ENCODE measurements at regions not wholly inside any gene's neighbourhood (a gene's known extent, or its start where the extent isn't known, plus 50 kb on each side); places are given as distances from the start of the nearest gene placed in this dataset.

DNA sequence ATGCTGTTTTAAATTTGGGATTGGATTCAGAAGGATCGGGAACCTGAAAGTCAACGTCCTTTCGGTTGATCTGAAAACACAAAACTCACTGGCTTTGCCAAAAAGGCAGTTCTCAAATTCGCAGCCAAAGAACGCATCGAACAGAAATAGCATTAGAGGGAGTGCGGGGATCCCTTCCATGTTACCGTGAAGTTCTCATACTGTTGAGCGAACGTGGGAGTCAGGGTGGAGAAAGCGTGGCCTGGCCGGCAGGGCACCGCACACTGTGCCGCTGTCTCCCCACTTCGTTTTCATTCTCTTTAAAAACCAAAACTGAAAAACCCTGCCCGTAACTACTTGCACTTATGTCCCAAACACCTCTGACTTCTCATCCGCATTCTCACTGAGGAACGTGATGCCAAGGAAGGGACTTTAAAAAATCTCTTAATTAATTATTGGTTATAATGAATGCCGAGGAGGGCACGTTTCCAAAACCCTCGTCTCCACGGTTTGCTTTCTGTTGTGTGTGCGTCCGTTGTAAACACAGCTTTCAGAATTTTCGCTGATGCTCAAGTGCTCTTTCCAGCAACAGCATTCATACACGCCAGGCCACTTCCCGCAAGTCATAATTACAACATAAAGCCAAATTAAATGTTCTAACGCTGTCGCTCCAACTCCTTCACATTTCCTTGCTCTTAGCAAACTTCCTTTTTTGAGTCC lies 60.9 kb upstream of the TWIST2 start:
- peak overlapping the region; percentile 43 for H3K4me3 ChIP-seq (replicated peaks; ENCODE audit: low read depth, low read length)
- DNase-seq (ENCODE audit: extremely low read depth, low read depth) = no peak
- TF ChIP-seq, protein P1, sequence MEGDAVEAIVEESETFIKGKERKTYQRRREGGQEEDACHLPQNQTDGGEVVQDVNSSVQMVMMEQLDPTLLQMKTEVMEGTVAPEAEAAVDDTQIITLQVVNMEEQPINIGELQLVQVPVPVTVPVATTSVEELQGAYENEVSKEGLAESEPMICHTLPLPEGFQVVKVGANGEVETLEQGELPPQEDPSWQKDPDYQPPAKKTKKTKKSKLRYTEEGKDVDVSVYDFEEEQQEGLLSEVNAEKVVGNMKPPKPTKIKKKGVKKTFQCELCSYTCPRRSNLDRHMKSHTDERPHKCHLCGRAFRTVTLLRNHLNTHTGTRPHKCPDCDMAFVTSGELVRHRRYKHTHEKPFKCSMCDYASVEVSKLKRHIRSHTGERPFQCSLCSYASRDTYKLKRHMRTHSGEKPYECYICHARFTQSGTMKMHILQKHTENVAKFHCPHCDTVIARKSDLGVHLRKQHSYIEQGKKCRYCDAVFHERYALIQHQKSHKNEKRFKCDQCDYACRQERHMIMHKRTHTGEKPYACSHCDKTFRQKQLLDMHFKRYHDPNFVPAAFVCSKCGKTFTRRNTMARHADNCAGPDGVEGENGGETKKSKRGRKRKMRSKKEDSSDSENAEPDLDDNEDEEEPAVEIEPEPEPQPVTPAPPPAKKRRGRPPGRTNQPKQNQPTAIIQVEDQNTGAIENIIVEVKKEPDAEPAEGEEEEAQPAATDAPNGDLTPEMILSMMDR (IDR thresholded peaks at IDR 0.05; ENCODE audit: low read depth, low read length, missing control alignments) = no peak

DNA sequence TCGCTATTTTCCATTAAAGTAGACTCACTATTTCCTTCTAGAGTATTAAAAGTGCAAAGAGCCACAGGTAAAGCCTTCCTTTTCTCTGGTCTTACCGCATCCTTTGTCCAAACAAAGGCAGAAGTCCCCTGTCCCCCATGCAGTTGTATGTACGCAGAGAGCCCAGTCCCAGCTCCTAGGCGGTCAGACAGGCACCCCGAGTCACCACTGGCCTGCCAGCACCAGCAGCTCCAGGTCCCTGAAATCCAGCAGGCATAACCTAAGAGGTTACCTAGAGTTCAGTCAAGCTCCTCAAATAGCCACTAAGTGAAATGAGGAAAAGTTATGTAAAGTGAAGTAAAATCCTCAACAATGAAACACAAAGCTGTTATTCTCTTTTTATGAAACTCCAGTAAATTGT lies 60.4 kb upstream of the TWIST2 start:
- H3K4me3 ChIP-seq (replicated peaks; ENCODE audit: low read depth, low read length) = peak overlapping the region; percentile 43
- no peak for DNase-seq (ENCODE audit: extremely low read depth, low read depth)
- TF ChIP-seq, protein P1 (IDR thresholded peaks at IDR 0.05; ENCODE audit: low read depth, low read length, missing control alignments) = no peak

DNA sequence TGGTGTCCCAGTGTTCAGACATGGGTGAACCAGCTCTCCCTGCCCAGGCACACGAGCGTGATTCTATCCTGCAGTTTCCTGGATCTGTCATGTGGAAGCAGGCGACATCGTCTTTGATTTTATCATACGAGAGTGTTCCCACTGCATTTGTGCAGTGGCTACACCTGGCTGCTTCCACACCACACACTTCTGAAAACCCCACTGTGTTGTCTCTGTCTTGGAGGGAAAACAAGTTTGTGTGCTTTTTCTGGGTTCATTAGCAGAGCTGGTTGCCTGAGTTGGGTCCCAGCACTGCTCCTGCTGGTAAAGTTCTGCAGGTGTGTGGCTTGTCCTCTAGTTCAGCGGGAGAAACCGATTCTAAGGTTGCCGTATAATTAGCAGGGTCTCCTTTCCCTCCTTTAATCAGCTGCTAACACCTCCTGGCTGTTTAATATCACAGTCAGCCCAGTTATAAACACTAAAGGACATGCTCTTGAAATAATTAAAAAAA lies 58.5 kb upstream of the TWIST2 start:
- peak overlapping the region; percentile 43 for H3K4me3 ChIP-seq (replicated peaks; ENCODE audit: low read depth, low read length)
- DNase-seq (ENCODE audit: extremely low read depth, low read depth) = no peak
- TF ChIP-seq, protein P1 (IDR thresholded peaks at IDR 0.05; ENCODE audit: low read depth, low read length, missing control alignments) = no peak

DNA sequence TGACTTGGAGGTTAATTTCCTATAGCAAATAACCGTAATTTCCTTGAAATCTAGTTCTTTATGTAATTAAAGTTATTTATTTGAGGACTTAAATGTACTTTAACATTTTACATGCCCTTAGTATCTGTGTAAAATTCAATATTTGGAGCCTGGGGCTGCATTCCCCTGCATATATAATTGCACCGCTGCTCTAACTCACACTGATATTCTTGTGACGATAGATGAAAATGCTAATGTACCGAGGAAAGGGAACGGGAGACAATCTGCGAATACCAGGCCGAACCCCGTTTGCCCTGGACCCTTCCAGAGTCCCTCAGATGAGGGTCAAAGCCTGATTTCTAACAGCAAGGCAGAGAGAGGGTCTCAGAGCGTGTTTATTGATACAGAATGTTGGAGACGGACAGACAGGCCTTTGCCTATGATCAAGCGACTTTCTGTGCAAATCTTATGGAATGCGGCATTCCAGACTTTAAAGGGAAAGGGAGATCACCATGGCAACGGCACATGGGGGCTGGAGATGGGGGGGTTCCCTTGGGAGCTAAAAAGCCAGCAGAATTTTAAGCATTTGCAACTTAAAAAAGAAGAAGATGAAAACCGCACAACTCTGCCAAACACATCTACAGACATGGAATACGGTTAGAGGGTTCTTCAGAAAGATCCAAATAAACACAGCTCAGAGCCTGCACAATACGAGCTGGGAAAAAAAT lies 57.6 kb upstream of the TWIST2 start:
- peak; percentile 52 for DNase-seq (ENCODE audit: extremely low read depth, low read depth)
- TF ChIP-seq, protein P1 (IDR thresholded peaks at IDR 0.05; ENCODE audit: low read depth, low read length, missing control alignments) = no peak
- peak overlapping the region; percentile 43 for H3K4me3 ChIP-seq (replicated peaks; ENCODE audit: low read depth, low read length)

DNA sequence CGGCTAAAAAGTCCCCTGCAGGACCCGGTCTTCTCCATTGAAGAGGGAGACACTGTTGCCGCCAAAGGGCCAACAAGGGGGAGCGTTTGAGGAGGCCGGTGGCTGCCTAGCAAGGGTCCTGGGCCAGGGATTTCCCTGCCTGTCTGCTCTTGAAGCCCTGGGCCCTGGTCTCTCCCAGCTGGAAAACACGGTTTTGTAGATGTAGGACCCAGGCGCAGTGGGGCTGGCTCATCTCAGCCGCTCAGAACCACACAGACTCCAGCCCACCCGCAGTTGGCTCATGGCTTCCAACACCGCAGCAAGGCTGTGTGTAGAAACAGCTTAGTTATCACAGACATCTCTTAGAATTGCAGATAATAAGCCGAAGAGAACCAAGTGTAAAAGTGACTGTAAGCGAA lies 57.1 kb upstream of the TWIST2 start:
- H3K4me3 ChIP-seq (replicated peaks; ENCODE audit: low read depth, low read length) = peak overlapping the region; percentile 43
- no peak for DNase-seq (ENCODE audit: extremely low read depth, low read depth)
- TF ChIP-seq, protein P1 (IDR thresholded peaks at IDR 0.05; ENCODE audit: low read depth, low read length, missing control alignments) = no peak

DNA sequence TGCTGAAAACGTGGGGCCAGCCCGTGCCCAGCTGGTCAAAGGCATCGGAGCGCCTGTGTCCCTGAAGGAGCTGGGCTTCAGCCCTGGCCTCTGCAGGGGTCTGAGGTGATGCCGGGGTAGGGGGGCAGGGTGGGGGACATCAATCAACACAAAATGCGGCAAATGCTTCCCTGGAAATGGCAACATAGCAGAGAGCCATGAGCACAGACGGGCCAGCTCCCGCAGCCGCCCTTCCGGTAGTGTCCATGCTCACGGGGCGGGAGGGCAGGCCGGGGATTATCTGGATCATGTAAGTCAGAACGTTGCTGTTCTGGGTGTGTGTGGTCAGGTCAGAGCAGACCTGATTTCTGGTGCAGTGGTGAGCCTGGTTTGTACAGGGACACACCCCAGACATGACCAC lies 56.5 kb upstream of the TWIST2 start:
- peak overlapping the region; percentile 43 for H3K4me3 ChIP-seq (replicated peaks; ENCODE audit: low read depth, low read length)
- TF ChIP-seq, protein P1 (IDR thresholded peaks at IDR 0.05; ENCODE audit: low read depth, low read length, missing control alignments) = no peak
- no peak for DNase-seq (ENCODE audit: extremely low read depth, low read depth)

All from HFF-Myc (cell line).